Neural cell (in vitro differentiated cells): ENCODE measurements at regions not wholly inside any gene's neighbourhood (a gene's known extent, or its start where the extent isn't known, plus 50 kb on each side); places are given as distances from the start of the nearest gene placed in this dataset.

Experiments used
- H2AFZ ChIP-seq: fragments of 200-600, 300-800 bp; sonication (generic), shearing (Covaris generic); 2 replicates; pipeline ENCODE4 v1.6.0; 2014; ENCODE audit warnings: low read depth, mild to moderate bottlenecking, antibody characterized with exemption, low read length, moderate library complexity
- H3F3A ChIP-seq: fragments of 200-600 bp; shearing (Covaris generic); 2 replicates; pipeline ENCODE4 v1.6.1; 2016; ENCODE audit warnings: mild to moderate bottlenecking, moderate library complexity, mixed read lengths, antibody characterized with exemption, low read length; ENCODE audit not compliant: insufficient read depth, poor library complexity, severe bottlenecking
- H3K27ac ChIP-seq: fragments of 200-600, 300-800 bp; sonication (generic), shearing (Covaris generic); 2 replicates; pipeline ENCODE4 v1.5.1; 2014; ENCODE audit warnings: mild to moderate bottlenecking, low read length, moderate library complexity
- H3K27me3 ChIP-seq: fragments of 300-800, 200-600 bp; sonication (generic), shearing (Covaris generic); 2 replicates; pipeline ENCODE4 v1.6.0; 2014; ENCODE audit warnings: mild to moderate bottlenecking, low read depth, low read length, moderate library complexity; ENCODE audit not compliant: insufficient read depth
- H3K36me3 ChIP-seq: fragments of 300-800, 200-600 bp; sonication (generic), shearing (Covaris generic); 2 replicates; pipeline ENCODE4 v1.5.1; 2014; ENCODE audit warnings: mild to moderate bottlenecking, antibody characterized with exemption, low read length, moderate library complexity; ENCODE audit not compliant: insufficient read depth
- H3K4me2 ChIP-seq: fragments of 300-800, 200-600 bp; sonication (generic), shearing (Covaris generic); 2 replicates; pipeline ENCODE4 v1.6.0; 2014; ENCODE audit warnings: mild to moderate bottlenecking, low read length
- H3K4me3 ChIP-seq: fragments of 300-800, 200-600 bp; sonication (generic), shearing (Covaris generic); 2 replicates; pipeline ENCODE4 v1.5.1; 2014; ENCODE audit warnings: mild to moderate bottlenecking, low read length, moderate library complexity
- H3K79me2 ChIP-seq: fragments of 200-600 bp; shearing (Covaris generic); replicated peaks from 2 replicates; pipeline ENCODE4 v1.6.0; 2014; ENCODE audit warnings: mild to moderate bottlenecking, low read length, moderate library complexity; ENCODE audit not compliant: insufficient read depth
- H3K9ac ChIP-seq: fragments of 300-800, 200-600 bp; sonication (generic), shearing (Covaris generic); 2 replicates; pipeline ENCODE4 v1.6.1; 2016; ENCODE audit warnings: mild to moderate bottlenecking, low read length, mixed read lengths
- H3K9me2 ChIP-seq: fragments of 200-600 bp; shearing (Covaris generic); 2 replicates; pipeline ENCODE4 v1.6.1; 2016; ENCODE audit warnings: mild to moderate bottlenecking, low read length, mixed read lengths; ENCODE audit not compliant: insufficient read depth
- H3K9me3 ChIP-seq: fragments of 200-600, 300-800 bp; sonication (generic), shearing (Covaris generic); 2 replicates; pipeline ENCODE4 v1.6.1; 2016; ENCODE audit warnings: mild to moderate bottlenecking, mixed run types, low read length, moderate library complexity, mixed read lengths
- H4K20me1 ChIP-seq: fragments of 200-600 bp; shearing (Covaris generic); 2 replicates; pipeline ENCODE4 v1.6.1; 2016; ENCODE audit warnings: mild to moderate bottlenecking, mixed run types; ENCODE audit not compliant: insufficient read depth
- CTCF ChIP-seq: fragments of 450-650 bp; IDR thresholded peaks from 2 replicates; pipeline ENCODE4 v1.5.1; 2014; ENCODE audit warnings: antibody characterized with exemption, mild to moderate bottlenecking, moderate library complexity; ENCODE audit not compliant: poor library complexity, severe bottlenecking
- EP300 ChIP-seq: fragments of 450-650 bp; conservative IDR thresholded peaks from 2 replicates; pipeline ENCODE4 v1.6.1; 2014; ENCODE audit warnings: antibody characterized with exemption, mild to moderate bottlenecking, moderate library complexity; ENCODE audit not compliant: poor library complexity, severe bottlenecking
- EZH2 ChIP-seq: fragments of 200-600, 300-800 bp; shearing (Covaris generic), sonication (generic); IDR thresholded peaks from 2 replicates; pipeline ENCODE4 v1.6.1; 2014; ENCODE audit warnings: antibody characterized with exemption, low read length, borderline replicate concordance, mild to moderate bottlenecking; ENCODE audit not compliant: insufficient read depth, poor library complexity, severe bottlenecking
- MXI1 ChIP-seq: fragments of 450-650 bp; conservative IDR thresholded peaks from 2 replicates; pipeline ENCODE4 v1.6.1; 2014; ENCODE audit warnings: antibody characterized with exemption, mild to moderate bottlenecking; ENCODE audit not compliant: poor library complexity, severe bottlenecking
- POLR2AphosphoS5 ChIP-seq: IDR thresholded peaks from 2 replicates; pipeline ENCODE4 v1.6.1; 2012
- RAD21 ChIP-seq: fragments of 450-650 bp; conservative IDR thresholded peaks from 2 replicates; pipeline ENCODE4 v1.6.1; 2014; ENCODE audit warnings: antibody characterized with exemption, mild to moderate bottlenecking, moderate library complexity
- REST ChIP-seq: IDR thresholded peaks from 2 replicates; pipeline ENCODE4 v1.6.1; 2012; ENCODE audit warnings: borderline replicate concordance
- SMC3 ChIP-seq: fragments of 450-650 bp; conservative IDR thresholded peaks from 2 replicates; pipeline ENCODE4 v1.6.1; 2014; ENCODE audit warnings: antibody characterized with exemption, mild to moderate bottlenecking, moderate library complexity; ENCODE audit not compliant: poor library complexity
- TAF1 ChIP-seq: IDR thresholded peaks from 2 replicates; pipeline ENCODE4 v1.6.1; 2012; ENCODE audit warnings: low read depth

DNA sequence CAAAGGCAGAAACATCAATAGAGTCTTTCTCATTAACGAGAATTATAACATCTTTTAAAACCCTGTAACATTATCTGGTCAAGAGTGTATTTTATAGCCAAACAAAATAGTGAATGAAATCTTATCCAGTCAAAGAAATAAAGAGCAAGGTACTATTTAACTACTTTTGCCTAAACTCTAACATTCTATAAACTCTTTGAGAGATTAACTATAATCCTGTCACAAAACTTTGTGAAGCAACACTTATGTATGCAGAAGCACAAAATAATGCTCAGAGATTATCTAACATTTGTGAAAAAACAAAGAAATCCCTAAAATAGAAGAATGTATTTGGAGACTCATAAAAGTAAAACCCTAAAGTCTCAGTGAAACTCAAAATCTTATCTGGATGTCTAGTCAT is 124.4 kb upstream of the LUZP2 start:
- H3K79me2 ChIP-seq: no peaks in the 10 kb centered on the region
- no peak overlapping the region for H3K4me2 ChIP-seq
- H2AFZ ChIP-seq: no peak overlapping the region
- no peak overlapping the region for H3K4me3 ChIP-seq
- H4K20me1 ChIP-seq: no peaks in the 10 kb centered on the region
- no peak overlapping the region for H3K9ac ChIP-seq
- no peaks in the 10 kb centered on the region for H3K9me2 ChIP-seq
- no peak overlapping the region for H3K27ac ChIP-seq
- H3K36me3 ChIP-seq: no peaks in the 10 kb centered on the region
- no peak for TF ChIP-seq EP300
- TF ChIP-seq POLR2AphosphoS5: no peak
- TF ChIP-seq TAF1: no peak
- no peak for TF ChIP-seq CTCF
- no peak for TF ChIP-seq RAD21
- TF ChIP-seq EZH2: no peak
- TF ChIP-seq MXI1: no peak
- TF ChIP-seq REST: no peak
- H3F3A ChIP-seq: no peaks in the 10 kb centered on the region
- H3K27me3 ChIP-seq: no peaks in the 10 kb centered on the region
- H3K9me3 ChIP-seq: no peaks in the 10 kb centered on the region

- no peak for TF ChIP-seq REST
- TF ChIP-seq MXI1: no peak
- no peak for TF ChIP-seq EP300
- no peak for TF ChIP-seq TAF1
- TF ChIP-seq RAD21: no peak
- TF ChIP-seq SMC3: no peak
- H3K4me2 ChIP-seq: no peak overlapping the region
- H3K36me3 ChIP-seq: no peaks in the 10 kb centered on the region
- H3F3A ChIP-seq: no peaks in the 10 kb centered on the region
- no peak overlapping the region for H2AFZ ChIP-seq
- H3K9me3 ChIP-seq: no peaks in the 10 kb centered on the region
- H4K20me1 ChIP-seq: no peaks in the 10 kb centered on the region
- H3K4me3 ChIP-seq: no peak overlapping the region
- H3K9me2 ChIP-seq: no peaks in the 10 kb centered on the region
- no peak overlapping the region for H3K9ac ChIP-seq
- H3K79me2 ChIP-seq: no peaks in the 10 kb centered on the region
- no peaks in the 10 kb centered on the region for H3K27me3 ChIP-seq
- H3K27ac ChIP-seq: no peak overlapping the region
Measured at GRCh38 chr11:24373516-24373915, 123.3 kb upstream of the LUZP2 start.
